Astrocyte of the spinal cord (primary cell): ENCODE measurements at regions not wholly inside any gene's neighbourhood (a gene's known extent, or its start where the extent isn't known, plus 50 kb on each side); places are given as distances from the start of the nearest gene placed in this dataset.

Experiments used
- DNase-seq: peaks from one replicate; pipeline ENCODE4 v3.0.0; 2011; ENCODE audit warnings: low read depth, low spot score
- H3K4me3 ChIP-seq: 2 replicates; pipeline ENCODE4 v1.5.1; 2011; ENCODE audit warnings: low read depth, mild to moderate bottlenecking, low read length, moderate library complexity
- in situ Hi-C: cut with HindIII; loops from 2 replicates; pipeline ENCODE4 v1.10.0; 2017; ENCODE audit warnings: low sequenced_read_pairs
- TF ChIP-seq, protein P1 (sequence below): IDR thresholded peaks from 2 replicates; pipeline ENCODE4 v1.5.1; 2012; ENCODE audit warnings: low read depth, mild to moderate bottlenecking, low read length, inconsistent platforms

DNA sequence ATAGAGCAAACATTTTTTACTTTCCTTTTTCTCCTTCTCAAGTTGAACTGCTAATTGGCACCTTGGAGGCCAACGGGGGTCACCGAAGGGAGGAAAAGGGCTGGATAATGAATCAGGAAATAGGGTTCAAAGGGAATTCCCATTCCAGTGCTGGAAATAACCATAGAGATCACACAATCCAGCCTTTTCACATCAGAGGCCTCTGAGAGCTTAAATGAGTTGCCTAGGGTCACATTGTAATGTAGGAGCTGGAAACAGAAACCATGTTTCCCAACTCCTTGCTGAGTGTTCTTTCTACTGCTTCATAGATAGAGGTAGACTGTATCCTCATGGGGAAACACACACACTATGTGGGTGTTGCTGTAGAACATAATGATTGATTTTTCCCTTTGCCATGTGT lies 60.6 kb upstream of the DDHD1 start:
- no peak for DNase-seq
- H3K4me3 ChIP-seq = no peak overlapping the region
- TF ChIP-seq, protein P1, sequence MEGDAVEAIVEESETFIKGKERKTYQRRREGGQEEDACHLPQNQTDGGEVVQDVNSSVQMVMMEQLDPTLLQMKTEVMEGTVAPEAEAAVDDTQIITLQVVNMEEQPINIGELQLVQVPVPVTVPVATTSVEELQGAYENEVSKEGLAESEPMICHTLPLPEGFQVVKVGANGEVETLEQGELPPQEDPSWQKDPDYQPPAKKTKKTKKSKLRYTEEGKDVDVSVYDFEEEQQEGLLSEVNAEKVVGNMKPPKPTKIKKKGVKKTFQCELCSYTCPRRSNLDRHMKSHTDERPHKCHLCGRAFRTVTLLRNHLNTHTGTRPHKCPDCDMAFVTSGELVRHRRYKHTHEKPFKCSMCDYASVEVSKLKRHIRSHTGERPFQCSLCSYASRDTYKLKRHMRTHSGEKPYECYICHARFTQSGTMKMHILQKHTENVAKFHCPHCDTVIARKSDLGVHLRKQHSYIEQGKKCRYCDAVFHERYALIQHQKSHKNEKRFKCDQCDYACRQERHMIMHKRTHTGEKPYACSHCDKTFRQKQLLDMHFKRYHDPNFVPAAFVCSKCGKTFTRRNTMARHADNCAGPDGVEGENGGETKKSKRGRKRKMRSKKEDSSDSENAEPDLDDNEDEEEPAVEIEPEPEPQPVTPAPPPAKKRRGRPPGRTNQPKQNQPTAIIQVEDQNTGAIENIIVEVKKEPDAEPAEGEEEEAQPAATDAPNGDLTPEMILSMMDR = no peak
- in situ Hi-C loops = no loop called here

DNA sequence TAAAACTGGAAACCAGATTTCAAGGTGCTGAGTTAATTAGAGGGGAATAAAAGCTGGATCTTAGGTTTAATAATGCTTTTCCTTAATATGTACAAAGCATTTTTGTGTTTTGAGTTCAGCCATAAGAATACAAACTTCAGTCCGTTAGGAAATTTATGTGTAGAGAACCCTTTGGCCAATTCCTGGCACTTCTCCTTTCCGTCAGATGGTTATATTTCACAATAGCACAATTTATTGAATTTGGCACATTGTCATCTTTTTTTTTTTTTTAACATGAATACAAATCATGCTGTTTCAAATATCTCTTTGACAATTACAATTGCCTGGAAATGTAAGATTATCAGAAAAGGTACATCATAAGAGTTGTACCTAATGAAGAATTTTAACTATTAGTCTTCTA lies 56.2 kb upstream of the DDHD1 start:
- in situ Hi-C loops = no loop called here
- TF ChIP-seq, protein P1 = no peak
- H3K4me3 ChIP-seq = no peak overlapping the region
- no peak for DNase-seq
